Esophagus muscularis mucosa (tissue), 4 donors: ENCODE measurements at regions not wholly inside any gene's neighbourhood (a gene's known extent, or its start where the extent isn't known, plus 50 kb on each side); places are given as distances from the start of the nearest gene placed in this dataset.

Experiments used
- DNase-seq: peaks from one replicate; pipeline ENCODE4 v3.0.0-alpha.2; 2017; ENCODE audit errors: extremely low spot score
- H3K27ac ChIP-seq, 4 donors: fragments of 200-600 bp; sonication (generic); replicated peaks in 1 of 4; 1 replicate in 3 of 4; 2 replicates in 1 of 4; pipeline ENCODE4 v1.5.1; 2016 to 2019; ENCODE audit warnings: mild to moderate bottlenecking in 1 of 4
- H3K27me3 ChIP-seq, 4 donors: fragments of 200-600 bp; sonication (generic); one replicate each; pipeline versions ENCODE4 v1.5.1 to v1.6.0; 2016 to 2019
- H3K36me3 ChIP-seq, 4 donors: fragments of 200-600 bp; sonication (generic); one replicate each; pipeline ENCODE4 v1.5.1; 2016 to 2019
- H3K4me1 ChIP-seq, 4 donors: fragments of 200-600 bp; sonication (generic); one replicate each; pipeline ENCODE4 v1.5.1; 2016 to 2019
- H3K4me3 ChIP-seq, 4 donors: fragments of 200-600 bp; sonication (generic); 1 replicate in 2 of 4; 2 replicates in 2 of 4; pipeline ENCODE4 v1.5.1; 2016 to 2019; ENCODE audit warnings: mild to moderate bottlenecking in 4 of 4, moderate library complexity in 1 of 4
- H3K9me3 ChIP-seq, 4 donors: fragments of 200-600 bp; sonication (generic); 1 replicate in 3 of 4; 2 replicates in 1 of 4; pipeline ENCODE4 v1.5.1; 2016 to 2019
- EP300 ChIP-seq: sonication (generic); formaldehyde crosslinking; IDR thresholded peaks from one replicate; pipeline ENCODE4 v1.6.1; 2017; ENCODE audit warnings: antibody characterized with exemption
- POLR2A ChIP-seq: fragments of 450-650 bp; IDR thresholded peaks from one replicate; pipeline ENCODE4 v1.6.1; 2017; ENCODE audit warnings: antibody characterized with exemption, moderate library complexity, mild to moderate bottlenecking, low read depth
- POLR2AphosphoS5 ChIP-seq, 2 donors: sonication (generic); formaldehyde crosslinking; IDR thresholded peaks; one replicate each; pipeline ENCODE4 v1.6.1; 2017; ENCODE audit warnings: antibody characterized with exemption in 2 of 2
- WGBS: methylation state at CpG from one replicate; pipeline ENCODE4 v1.1.5; 2018; 5-methylcytosine and 5-hydroxymethylcytosine counted together
- intact Hi-C: fragments of 100-400 bp; cut with DNase I; formaldehyde crosslinking; loops from one replicate; pipeline ENCODE4 v1.15.1; 2023
- TF ChIP-seq, protein P1 (sequence below), 3 experiments: fragments of 200-600 bp in 2 of 3; fragments of 450-650 bp in 1 of 3; sonication (generic) in 2 of 3; IDR thresholded peaks; one replicate each; pipeline ENCODE4 v1.5.1; 2017 to 2019; ENCODE audit warnings: antibody characterized with exemption in 3 of 3, mild to moderate bottlenecking in 2 of 3, moderate library complexity in 1 of 3

DNA sequence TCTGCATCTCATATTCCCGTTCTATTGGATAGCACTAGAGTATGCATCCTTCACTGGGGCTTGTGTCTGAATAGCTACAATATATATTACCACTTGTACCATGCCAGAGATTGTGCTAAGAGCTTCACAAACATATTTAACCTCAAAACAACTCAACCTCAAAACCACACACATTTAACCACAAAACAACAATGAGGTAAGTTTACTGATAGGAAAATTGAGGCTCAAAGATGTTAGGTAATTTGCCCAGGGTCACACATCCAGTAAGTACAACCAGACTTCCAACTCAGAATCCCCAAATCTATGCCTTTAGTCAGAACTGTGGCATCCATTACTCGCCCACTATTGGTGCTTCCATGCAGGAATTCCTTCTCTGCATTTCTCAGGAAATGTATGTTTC lies 220.0 kb downstream of the FAM43A start:
- WGBS: 93% methylated on average over 2 of the region's 2 CpGs
- Histone ChIP-seq H3K4me3 (no peak overlapping the region), H3K9me3 (no peaks in the 10 kb centered on the region), H3K27me3 (no peaks in the 10 kb centered on the region), H3K4me1 (no peaks in the 10 kb centered on the region), H3K36me3 (no peaks in the 10 kb centered on the region), H3K27ac (no peak overlapping the region)
- peak; percentile 17 for DNase-seq
- TF ChIP-seq POLR2A (no peak), EP300 (no peak), POLR2AphosphoS5 (IDR thresholded peaks at IDR 0.05) (no peak)
- TF ChIP-seq, protein P1, sequence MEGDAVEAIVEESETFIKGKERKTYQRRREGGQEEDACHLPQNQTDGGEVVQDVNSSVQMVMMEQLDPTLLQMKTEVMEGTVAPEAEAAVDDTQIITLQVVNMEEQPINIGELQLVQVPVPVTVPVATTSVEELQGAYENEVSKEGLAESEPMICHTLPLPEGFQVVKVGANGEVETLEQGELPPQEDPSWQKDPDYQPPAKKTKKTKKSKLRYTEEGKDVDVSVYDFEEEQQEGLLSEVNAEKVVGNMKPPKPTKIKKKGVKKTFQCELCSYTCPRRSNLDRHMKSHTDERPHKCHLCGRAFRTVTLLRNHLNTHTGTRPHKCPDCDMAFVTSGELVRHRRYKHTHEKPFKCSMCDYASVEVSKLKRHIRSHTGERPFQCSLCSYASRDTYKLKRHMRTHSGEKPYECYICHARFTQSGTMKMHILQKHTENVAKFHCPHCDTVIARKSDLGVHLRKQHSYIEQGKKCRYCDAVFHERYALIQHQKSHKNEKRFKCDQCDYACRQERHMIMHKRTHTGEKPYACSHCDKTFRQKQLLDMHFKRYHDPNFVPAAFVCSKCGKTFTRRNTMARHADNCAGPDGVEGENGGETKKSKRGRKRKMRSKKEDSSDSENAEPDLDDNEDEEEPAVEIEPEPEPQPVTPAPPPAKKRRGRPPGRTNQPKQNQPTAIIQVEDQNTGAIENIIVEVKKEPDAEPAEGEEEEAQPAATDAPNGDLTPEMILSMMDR (IDR thresholded peaks at IDR 0.05): no peak
- intact Hi-C loops: no loop called here

DNA sequence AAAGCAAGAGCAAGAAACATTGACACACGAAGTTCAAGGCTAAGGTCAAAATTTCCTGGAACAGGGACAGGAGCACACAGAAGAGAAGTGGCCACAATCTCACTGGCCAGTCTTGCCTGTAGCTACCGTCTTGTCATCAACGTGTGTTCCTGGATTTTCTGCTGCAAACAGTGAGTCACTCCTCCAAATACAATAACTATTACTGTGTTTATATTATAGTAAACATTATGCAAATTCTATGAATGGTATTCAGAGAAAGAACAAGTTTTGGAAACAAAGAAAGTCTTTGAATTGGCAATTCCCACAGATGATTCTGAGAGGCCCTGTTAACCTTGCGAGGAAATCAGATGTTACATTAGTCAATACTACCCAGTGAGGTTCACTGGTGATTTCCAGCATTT lies 220.5 kb downstream of the FAM43A start:
- peak; percentile 29 for DNase-seq
- TF ChIP-seq, protein P1 (IDR thresholded peaks at IDR 0.05): no peak
- no peak for TF ChIP-seq EP300
- no peak for TF ChIP-seq POLR2AphosphoS5 (IDR thresholded peaks at IDR 0.05)
- no peak for TF ChIP-seq POLR2A
- Histone ChIP-seq H3K9me3 (no peaks in the 10 kb centered on the region), H3K36me3 (no peaks in the 10 kb centered on the region), H3K27me3 (no peaks in the 10 kb centered on the region), H3K27ac (no peak overlapping the region), H3K4me3 (no peak overlapping the region), H3K4me1 (no peaks in the 10 kb centered on the region)
- intact Hi-C loops: no loop called here
- WGBS: 67% methylated on average over 4 of the region's 4 CpGs

DNA sequence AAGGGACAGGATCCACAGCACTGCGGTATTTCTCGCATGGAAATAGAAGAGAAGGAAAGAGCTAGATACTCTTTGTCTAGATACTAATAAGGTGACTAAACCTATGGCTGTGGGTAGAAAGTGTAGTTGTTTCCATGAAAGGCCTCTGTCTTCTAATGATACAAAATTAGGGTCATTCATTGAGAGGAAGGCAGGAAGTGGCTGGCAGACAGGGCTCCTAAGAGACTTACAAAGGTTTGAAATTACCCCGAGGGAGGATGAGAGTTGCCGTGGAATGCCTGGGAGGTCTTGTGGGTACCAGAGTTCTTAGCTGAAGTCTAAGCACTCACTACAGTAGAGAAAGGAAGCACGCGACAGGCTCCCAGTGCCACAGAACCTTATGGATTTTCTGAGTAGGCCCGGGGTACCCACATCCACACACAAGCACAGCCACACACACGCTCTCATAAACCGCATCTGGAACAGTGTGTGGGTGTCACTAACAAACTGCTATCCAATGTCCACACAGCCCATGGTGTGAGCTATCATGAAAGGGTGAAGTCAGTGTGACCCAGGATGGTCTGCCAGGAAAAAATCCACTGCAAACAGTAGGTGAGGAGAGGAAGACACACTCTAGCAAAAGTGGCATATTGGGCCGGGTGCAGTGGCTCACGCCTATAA lies 221.4 kb downstream of the FAM43A start:
- Histone ChIP-seq H3K27ac (no peak overlapping the region), H3K9me3 (no peaks in the 10 kb centered on the region), H3K27me3 (no peaks in the 10 kb centered on the region), H3K36me3 (no peaks in the 10 kb centered on the region), H3K4me3 (no peak overlapping the region), H3K4me1 (no peaks in the 10 kb centered on the region)
- TF ChIP-seq, protein P1 (IDR thresholded peaks at IDR 0.05): no peak
- TF ChIP-seq POLR2AphosphoS5 (IDR thresholded peaks at IDR 0.05) (no peak), POLR2A (no peak), EP300 (no peak)
- DNase-seq: peak; percentile 53
- intact Hi-C loops: no loop called here
- 89% methylated on average over 11 of the region's 11 CpGs for WGBS

DNA sequence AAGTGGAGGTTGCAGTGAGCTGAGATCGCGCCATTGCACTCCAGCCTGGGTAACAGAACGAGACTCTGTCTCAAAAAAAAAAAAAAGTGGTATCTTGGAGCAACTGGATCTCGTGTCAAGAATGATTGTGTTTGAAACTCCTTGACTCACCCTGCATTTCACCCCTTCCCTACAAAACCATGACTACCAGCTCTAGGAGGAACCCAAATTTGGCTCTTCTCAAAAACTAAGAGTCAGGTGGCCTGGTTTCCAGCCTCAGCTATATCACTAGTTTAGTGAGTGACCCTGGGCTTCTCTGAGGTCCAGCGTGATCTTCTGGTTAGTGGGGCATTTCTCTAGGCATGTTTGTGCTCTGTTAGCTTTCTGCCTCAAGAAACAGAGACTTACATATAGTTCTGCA lies 222.1 kb downstream of the FAM43A start:
- WGBS: 97% methylated on average over 5 of the region's 5 CpGs
- intact Hi-C loops: no loop called here
- H3K27me3 ChIP-seq: no peaks in the 10 kb centered on the region
- TF ChIP-seq, protein P1 (IDR thresholded peaks at IDR 0.05): no peak
- TF ChIP-seq POLR2A (no peak), EP300 (no peak), POLR2AphosphoS5 (IDR thresholded peaks at IDR 0.05) (no peak)
- no peaks in the 10 kb centered on the region for H3K9me3 ChIP-seq
- no peak overlapping the region for H3K4me3 ChIP-seq
- H3K36me3 ChIP-seq: no peaks in the 10 kb centered on the region
- no peaks in the 10 kb centered on the region for H3K4me1 ChIP-seq
- no peak overlapping the region for H3K27ac ChIP-seq
- no peak for DNase-seq

DNA sequence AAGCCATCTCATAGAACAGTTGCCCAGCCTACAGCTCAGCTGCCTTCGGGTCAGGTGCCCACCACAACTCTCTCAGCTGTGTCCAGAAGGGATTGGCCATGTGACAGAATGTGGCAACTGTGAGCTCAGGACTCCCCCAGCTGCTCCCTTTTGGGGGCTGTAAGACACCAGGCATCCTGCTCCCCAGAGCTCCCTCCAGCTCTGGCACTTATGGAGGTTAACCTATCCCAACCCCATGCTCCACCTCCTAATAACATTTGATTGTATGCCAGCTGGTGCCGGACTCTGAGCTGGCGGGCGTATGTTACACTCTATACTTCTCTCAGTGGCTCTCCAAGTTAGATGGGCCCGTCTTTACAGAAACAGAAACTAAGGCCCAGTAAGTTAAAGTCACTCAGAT lies 222.8 kb downstream of the FAM43A start:
- no peaks in the 10 kb centered on the region for H3K27me3 ChIP-seq
- H3K36me3 ChIP-seq: no peaks in the 10 kb centered on the region
- no peaks in the 10 kb centered on the region for H3K4me1 ChIP-seq
- no peaks in the 10 kb centered on the region for H3K9me3 ChIP-seq
- intact Hi-C loops: no loop called here
- whole genome bisulfite sequencing: 91% methylated on average over 5 of the region's 5 CpGs
- H3K4me3 ChIP-seq: no peak overlapping the region
- no peak overlapping the region for H3K27ac ChIP-seq
- peak; percentile 64 for DNase-seq
- no peak for TF ChIP-seq POLR2AphosphoS5 (IDR thresholded peaks at IDR 0.05)
- TF ChIP-seq, protein P1 (IDR thresholded peaks at IDR 0.05): no peak
- no peak for TF ChIP-seq POLR2A
- no peak for TF ChIP-seq EP300
